ENCODE measurements at regions not wholly inside any gene's neighbourhood (a gene's known extent, or its start where the extent isn't known, plus 50 kb on each side); places are given as distances from the start of the nearest gene placed in this dataset.

GRCh38 chr1:99560207-99561040, 85.5 kb upstream of the PALMD start:
- no peak for TF ChIP-seq POLR2AphosphoS5 (IDR thresholded peaks at IDR 0.05; ENCODE audit: insufficient read depth in 1 of 2, low read depth in 1 of 2)
- TF ChIP-seq POLR2A (IDR thresholded peaks at IDR 0.05) = no peak
- TF ChIP-seq CTCF (IDR thresholded peaks at IDR 0.05) = no peak
- no peaks in the 10 kb centered on the region for H3K36me3 ChIP-seq
- intact Hi-C loops (cut with DNase I) = no loop called here

GRCh38 chr1:99561952-99562351, 84.0 kb upstream of the PALMD start:
- DNase-seq (ENCODE audit: extremely low spot score in 2 of 2) = no peak
- H3K4me1 ChIP-seq = no peaks in the 10 kb centered on the region
- no peaks in the 10 kb centered on the region for H3K36me3 ChIP-seq
- H3K9me3 ChIP-seq = no peaks in the 10 kb centered on the region
- TF ChIP-seq CTCF (IDR thresholded peaks at IDR 0.05) (no peak), POLR2A (IDR thresholded peaks at IDR 0.05) (no peak), POLR2AphosphoS5 (IDR thresholded peaks at IDR 0.05; ENCODE audit: insufficient read depth in 1 of 2, low read depth in 1 of 2) (no peak)
- H3K27me3 ChIP-seq = no peaks in the 10 kb centered on the region
- no peak overlapping the region for H3K4me3 ChIP-seq
- no peak overlapping the region for H3K27ac ChIP-seq
- intact Hi-C loops (cut with DNase I) = no loop called here

More at GRCh38 chr1:99560207-99561040, 85.5 kb upstream of the PALMD start:
- H3K27ac ChIP-seq = no peak overlapping the region
- no peak for DNase-seq (ENCODE audit: extremely low spot score in 2 of 2)
- H3K27me3 ChIP-seq = no peaks in the 10 kb centered on the region
- H3K9me3 ChIP-seq = no peaks in the 10 kb centered on the region
- H3K4me3 ChIP-seq = no peak overlapping the region
- H3K4me1 ChIP-seq = no peaks in the 10 kb centered on the region

GRCh38 chr1:99565606-99566289, 80.2 kb upstream of the PALMD start:
- DNase-seq (ENCODE audit: extremely low spot score in 2 of 2) = no peak
- no peak for TF ChIP-seq POLR2AphosphoS5 (IDR thresholded peaks at IDR 0.05; ENCODE audit: insufficient read depth in 1 of 2, low read depth in 1 of 2)
- no peak for TF ChIP-seq CTCF (IDR thresholded peaks at IDR 0.05)
- no peak for TF ChIP-seq POLR2A (IDR thresholded peaks at IDR 0.05)
- intact Hi-C loops (cut with DNase I) = no loop called here
- Histone ChIP-seq H3K4me1 (no peaks in the 10 kb centered on the region), H3K9me3 (no peaks in the 10 kb centered on the region), H3K4me3 (no peak overlapping the region), H3K27ac (no peak overlapping the region), H3K36me3 (no peaks in the 10 kb centered on the region), H3K27me3 (no peaks in the 10 kb centered on the region)

- Histone ChIP-seq H3K27me3 (no peaks in the 10 kb centered on the region), H3K4me3 (no peak overlapping the region), H3K4me1 (no peaks in the 10 kb centered on the region), H3K27ac (no peak overlapping the region), H3K36me3 (no peaks in the 10 kb centered on the region), H3K9me3 (no peaks in the 10 kb centered on the region)
- TF ChIP-seq POLR2A (IDR thresholded peaks at IDR 0.05) (no peak), CTCF (IDR thresholded peaks at IDR 0.05) (no peak), POLR2AphosphoS5 (IDR thresholded peaks at IDR 0.05; ENCODE audit: insufficient read depth in 1 of 2, low read depth in 1 of 2) (no peak)
- intact Hi-C loops (cut with DNase I) = no loop called here
- DNase-seq (ENCODE audit: extremely low spot score in 2 of 2) = no peak
Observed at GRCh38 chr1:99566290-99567021, 79.5 kb upstream of the PALMD start.

Measured in vagina (tissue), 2 donors.